C4-2B (cell line): ENCODE measurements at regions not wholly inside any gene's neighbourhood (a gene's known extent, or its start where the extent isn't known, plus 50 kb on each side); places are given as distances from the start of the nearest gene placed in this dataset.
A peak's percentile ranks its signal among the peaks of the same experiment; 100 is the strongest.

ENCODE experiments used
- ZFX ChIP-seq: fragments of 450-650 bp; IDR thresholded peaks from 2 replicates; pipeline ENCODE4 v1.6.1; 2017
- TF ChIP-seq, protein P1 (sequence below): fragments of 450-650 bp; conservative IDR thresholded peaks from 2 replicates; pipeline ENCODE4 v1.5.1; 2017; ENCODE audit warnings: mild to moderate bottlenecking

DNA sequence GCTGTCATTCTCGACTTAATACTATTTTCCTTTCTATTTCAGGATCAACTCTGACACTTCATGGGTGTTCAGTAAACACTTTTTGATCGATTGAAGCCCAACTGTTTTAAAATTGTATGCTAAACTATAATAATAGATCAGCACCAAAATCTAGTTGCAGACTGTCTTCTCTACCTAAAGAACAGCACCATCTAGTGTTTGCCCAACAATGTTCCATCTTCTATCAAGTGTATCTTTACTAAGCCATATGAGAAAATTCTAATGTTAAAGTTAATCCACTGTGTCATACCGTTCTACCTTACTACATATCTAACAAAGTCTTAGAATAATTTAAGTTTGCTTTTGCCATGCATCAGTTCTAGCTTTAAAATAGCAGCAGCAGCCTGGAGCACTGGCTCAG, 113.0 kb upstream of the PRDX4 start:
- TF ChIP-seq, protein P1, sequence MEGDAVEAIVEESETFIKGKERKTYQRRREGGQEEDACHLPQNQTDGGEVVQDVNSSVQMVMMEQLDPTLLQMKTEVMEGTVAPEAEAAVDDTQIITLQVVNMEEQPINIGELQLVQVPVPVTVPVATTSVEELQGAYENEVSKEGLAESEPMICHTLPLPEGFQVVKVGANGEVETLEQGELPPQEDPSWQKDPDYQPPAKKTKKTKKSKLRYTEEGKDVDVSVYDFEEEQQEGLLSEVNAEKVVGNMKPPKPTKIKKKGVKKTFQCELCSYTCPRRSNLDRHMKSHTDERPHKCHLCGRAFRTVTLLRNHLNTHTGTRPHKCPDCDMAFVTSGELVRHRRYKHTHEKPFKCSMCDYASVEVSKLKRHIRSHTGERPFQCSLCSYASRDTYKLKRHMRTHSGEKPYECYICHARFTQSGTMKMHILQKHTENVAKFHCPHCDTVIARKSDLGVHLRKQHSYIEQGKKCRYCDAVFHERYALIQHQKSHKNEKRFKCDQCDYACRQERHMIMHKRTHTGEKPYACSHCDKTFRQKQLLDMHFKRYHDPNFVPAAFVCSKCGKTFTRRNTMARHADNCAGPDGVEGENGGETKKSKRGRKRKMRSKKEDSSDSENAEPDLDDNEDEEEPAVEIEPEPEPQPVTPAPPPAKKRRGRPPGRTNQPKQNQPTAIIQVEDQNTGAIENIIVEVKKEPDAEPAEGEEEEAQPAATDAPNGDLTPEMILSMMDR: peak; percentile 68
- TF ChIP-seq ZFX: no peak
